Iris pigment epithelial cell (primary cell): ENCODE measurements at regions not wholly inside any gene's neighbourhood (a gene's known extent, or its start where the extent isn't known, plus 50 kb on each side); places are given as distances from the start of the nearest gene placed in this dataset.

Experiments used
- DNase-seq: peaks from one replicate; pipeline ENCODE4 v3.0.0-alpha.2; 2011; ENCODE audit warnings: low read depth

DNA sequence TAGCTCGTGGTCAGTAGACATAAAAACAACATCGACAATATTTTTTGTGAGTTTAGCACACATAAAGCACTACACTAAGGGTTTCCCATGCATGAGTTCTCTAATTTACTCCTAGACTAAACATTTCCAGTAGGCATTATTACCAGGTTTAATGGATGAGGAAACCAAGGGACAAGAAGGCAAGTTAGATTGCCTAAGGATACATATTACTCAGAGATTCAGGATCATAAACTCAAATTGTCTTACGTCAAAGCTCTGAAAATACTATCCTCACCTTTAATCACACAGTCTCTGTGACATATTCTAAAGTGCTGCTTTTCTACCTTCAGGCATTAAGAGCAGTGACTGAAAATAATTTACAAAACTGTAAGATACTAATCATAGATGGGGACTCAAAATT lies 655.3 kb downstream of the SLC16A7 start:
- DNase-seq, result no peak

DNA sequence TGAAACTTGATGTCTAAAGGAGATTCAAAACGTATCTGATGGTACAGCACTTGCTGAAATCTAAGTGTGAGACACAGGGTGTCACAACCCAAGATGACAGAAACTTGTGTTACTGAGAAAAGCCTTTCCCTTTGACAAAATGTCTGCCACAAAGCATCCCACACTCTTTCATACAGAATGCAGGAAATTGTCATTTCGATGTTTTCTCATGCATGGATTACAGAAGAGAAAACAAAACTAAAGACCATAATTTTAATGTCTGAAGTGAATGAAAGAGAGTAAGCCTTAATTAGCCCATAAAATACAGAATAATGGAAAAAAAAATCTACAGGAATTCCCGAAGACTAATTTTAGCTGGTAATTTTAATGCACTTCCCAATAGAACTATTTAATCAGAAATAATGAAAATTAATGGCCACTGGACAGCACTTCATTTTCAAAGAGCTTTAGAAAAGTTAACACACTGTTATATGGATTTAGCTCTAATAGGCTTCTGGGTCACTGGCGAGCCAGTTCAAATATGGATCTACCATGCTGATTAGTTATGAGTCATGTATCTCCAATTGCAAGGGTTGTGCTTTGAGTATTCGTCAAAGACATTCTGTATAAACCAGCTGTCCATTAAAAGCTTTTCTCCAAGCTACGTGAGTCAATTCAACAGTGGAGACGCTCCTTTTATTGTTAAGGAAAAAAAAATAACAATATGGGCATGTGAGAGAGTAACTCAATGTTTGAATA lies 656.7 kb downstream of the SLC16A7 start:
- DNase-seq, result no peak

DNA sequence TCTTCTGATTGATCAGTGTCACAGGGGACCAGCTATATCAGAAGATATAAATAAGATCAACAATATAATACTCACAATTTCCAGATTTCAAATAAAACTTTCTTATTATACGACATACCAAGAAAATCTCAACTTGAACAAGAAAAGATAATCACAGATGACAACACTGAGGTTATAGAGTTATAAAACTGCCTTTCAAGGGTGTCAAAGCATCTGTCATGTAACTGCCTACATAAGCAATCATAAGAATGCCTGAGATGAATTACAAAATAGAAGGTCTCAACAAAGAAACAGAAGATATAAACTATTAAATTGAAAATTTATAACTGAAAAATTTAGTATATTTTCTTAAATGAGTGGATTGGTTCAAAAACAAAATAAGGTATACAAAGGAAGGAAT lies 659.2 kb downstream of the SLC16A7 start:
- DNase-seq, result no peak

DNA sequence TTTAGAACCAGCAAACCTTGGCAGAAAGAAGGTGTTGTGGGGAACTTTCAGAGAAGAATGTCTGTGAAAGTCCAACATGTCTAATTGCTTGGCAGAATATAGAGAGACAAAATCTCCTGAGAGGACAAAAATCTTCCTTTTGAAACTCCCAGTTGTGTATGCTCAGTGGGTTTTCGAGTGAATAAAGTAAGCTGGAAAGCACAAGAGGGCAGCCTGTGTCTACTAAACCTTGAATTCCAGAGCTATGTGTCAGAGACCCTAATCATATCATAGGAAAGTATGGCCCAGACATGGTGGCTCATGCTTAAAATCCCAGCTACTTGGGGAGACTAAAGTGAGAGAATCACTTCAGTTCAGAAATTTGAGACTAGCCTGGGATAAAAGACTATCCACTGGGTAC lies 661.2 kb downstream of the SLC16A7 start:
- peak; percentile 86 for DNase-seq

DNA sequence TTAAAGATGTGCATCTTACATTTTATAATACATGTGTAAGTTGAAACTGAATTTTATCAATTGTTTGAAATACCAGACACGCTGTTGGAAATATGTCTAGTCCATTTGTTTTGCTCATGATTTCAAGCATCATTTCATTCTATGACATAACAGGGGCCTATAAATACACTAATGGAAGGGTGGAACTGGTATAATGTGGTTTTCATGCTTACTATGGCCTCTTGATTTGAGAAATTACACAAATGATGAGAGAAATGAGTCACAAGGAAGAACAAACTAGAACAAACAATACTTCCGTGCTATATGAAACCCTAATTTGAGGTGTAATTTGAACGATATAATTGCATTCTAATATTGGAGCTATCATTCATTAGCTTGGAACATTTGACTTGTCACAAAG lies 663.4 kb downstream of the SLC16A7 start:
- no peak for DNase-seq

DNA sequence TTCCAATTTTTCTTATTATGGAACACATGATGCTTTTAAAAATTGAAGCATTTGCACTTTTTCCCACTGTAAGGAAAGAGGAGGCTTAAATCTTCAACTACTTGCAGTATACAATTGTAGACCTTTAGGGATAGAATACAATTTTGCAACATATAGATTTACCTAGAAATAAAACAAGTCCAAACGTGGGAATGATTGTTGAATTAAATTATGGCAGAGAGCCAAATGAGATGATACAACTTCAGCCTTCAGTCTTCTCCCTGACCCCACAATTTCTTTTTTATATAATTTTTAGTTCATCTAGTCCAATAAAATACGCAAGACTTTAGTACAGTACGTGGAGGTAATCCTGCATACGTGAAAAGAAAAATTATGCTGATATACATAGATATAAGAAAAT lies 666.5 kb downstream of the SLC16A7 start:
- DNase-seq, result no peak

DNA sequence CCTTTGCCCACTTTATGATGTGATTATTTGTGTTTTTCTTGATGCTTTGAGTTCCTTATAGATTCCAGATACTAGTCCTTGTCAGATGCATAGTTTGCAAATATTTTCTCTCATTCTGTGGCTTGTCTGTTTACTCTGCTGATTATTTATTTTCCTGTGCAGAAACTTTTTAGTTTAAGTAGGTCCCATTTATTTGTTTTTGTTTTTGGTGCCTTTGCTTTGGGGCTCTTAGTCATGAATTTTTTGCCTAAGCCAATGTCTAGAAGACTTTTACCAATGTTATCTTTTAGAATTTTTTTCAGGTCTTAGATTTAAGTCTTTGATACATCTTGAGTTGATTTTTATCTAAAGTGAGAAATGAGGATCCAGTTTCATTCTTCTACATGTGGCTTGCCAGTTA lies 667.3 kb downstream of the SLC16A7 start:
- DNase-seq, result peak; percentile 66

DNA sequence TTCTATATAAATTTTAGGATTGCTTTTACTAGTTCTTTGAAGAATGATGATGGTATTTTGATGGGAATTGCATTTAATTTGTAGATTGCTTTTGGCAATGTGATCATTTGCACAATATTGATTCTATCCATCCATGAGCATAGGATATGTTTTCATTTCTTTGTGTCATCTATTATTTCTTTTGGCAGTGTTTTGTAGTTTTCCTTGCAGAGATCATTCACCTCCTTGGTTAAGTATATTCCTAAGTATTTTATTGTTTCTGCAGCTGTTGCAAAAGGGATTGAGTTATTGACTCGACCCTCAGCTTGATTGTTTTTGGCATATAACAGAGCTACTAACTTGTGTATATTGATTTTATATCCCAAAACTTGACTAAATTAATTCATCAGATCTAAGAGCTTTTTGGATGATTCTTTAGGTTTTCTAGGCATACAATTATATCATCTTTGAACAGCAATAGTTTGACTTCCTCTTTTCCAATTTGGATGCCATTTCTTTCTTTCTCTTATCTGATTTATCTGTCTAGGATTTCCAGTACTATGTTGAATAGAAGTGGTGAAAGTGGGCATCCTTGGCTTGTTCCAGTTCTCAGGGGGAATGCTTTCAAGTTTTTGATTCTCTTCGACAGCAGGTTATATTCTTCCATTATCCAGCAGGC lies 668.1 kb downstream of the SLC16A7 start:
- DNase-seq, result no peak

DNA sequence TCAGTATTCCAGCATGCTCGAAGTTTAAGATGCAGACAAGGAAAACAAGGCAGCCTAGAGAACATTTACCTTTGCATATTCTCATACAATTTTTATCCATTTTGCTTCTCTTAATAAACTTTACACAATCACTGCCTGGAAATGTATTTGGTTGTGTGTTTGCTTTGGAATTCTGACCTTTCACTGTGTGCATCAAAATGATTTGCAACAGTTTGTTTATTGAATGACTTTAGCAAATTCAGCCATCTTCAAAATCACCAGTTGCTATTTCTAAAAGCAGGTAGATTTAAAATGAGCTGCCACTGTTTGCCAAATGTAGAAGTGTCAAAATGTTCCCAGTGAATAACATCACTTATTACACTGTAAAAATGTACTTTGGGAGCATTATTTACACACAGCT lies 669.9 kb downstream of the SLC16A7 start:
- no peak for DNase-seq

DNA sequence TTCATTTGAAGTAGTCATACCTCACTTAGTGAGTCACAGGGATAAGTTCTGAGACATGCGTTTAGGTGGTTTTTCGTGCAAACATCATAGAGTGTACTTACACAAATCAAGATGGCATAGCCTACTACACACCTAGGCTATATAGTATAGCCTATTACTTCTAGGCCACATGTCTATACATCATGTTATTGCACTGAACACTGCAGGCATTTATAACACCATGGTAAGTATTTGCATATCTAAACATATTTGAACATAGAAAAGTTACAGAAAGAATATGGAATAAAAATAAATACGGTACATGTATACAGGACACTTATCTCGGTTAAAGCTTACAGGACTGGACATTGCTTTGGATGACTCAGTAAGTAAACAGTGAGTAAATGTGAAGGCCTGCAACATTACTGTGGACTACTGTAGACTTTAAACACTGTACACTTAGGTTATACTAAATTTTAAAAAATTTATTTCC lies 670.6 kb downstream of the SLC16A7 start:
- DNase-seq, result peak; percentile 91

DNA sequence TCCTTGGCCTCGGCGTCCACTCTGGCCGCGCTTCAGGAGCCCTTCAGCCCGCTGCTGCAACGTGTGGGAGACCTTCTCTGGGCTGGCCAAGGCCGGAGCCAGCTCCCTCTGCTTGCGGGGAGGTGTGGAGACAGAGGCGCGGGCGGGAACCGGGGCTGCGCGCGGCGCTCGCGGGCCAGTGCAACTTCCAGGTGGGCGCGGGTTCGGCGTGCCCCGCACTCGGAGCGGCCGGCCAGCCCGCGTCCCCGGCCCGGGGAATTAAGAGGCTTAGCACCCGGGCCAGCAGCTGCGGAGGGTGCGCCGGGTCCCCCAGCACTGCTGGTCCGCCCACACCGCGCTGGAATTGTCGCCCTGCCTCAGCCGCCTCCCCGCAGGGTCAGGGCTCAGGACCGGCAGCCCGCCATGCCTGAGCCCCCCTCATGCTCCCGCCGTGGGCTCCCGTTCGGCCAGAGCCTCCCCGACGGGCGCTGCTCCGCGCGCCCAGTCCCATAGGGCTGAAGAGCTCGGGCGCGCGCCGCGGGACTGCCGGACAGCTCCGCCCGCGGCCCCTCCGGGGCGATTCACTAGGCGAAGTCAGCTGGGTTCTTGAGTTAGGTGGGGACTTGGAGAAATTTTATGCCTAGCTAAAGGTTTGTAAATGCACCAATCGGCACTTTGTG lies 673.9 kb downstream of the SLC16A7 start:
- DNase-seq, result no peak

DNA sequence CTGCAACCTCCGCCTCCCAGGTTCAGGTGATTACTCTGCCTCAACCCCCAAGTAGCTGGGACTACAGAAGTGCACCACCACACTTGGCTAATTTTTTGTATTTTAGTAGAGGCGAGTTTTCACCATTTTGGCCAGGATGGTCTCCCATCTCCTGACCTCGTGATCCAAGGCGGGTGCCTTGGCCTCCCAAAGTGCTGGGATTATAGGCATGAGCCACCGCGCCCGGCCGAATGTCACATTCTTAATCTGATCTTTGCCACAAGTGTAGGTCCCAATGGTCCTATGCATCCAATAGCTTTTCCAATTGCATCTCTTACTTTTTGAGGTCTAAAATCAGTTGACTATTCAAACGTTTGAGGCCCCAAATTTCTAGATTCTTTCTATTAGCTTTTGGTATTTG lies 676.0 kb downstream of the SLC16A7 start:
- no peak for DNase-seq

DNA sequence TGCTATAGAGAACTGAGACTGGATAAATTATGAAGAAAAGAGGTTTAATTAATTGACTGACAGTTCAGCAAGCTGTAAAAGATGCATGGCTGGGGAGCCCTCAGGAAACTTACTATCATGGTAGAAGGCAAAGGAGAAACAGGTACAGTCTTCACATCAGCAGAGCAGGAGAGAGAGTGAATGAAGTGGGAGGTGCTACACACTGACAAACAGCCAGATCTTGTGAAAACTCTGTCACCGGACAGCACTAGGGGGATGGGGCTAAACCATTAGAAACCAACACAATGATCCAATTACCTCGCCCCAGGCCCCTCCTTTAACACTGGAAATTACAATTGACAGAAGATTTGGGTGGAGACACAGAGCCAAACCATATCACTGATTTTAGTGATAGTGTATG lies 682.4 kb downstream of the SLC16A7 start:
- no peak for DNase-seq

DNA sequence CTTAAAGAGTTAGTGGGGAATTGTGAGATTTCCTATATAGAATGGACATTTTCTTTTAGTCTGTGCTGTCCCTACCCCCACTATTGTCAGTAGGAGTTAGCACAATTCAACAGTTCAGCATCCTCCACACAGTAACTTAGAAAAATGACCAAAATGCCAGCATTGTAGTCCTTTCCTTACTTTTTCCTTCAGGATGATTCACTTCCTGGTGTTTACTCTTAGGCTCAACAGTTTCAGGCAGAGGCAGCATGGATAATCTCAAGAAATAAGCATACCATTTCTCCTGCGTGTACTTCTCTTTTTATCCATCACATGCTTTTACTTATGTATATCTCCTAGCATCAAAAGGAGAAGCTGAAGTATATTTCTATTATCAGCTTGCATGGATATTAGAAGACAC lies 683.4 kb downstream of the SLC16A7 start:
- DNase-seq, result peak; percentile 56

DNA sequence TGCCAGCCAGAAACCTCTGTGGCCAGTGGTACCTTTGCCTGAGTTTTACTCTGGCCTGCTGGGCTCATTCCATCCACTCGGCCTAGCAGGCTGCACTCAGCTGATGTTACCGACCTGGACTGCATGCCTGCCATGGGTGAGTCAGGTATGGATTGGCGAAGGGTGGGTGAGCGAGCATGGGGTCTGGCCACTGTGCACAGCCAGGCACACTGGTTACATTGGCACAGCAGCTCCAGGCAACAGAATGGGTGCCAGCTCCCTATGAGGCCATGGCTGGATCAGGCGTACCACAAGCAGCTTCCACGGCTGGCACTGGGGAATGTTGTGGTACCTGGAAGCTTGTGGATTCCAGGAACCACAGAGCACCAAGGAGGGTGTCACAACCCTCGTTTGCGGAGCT lies 685.7 kb downstream of the SLC16A7 start:
- DNase-seq, result no peak

DNA sequence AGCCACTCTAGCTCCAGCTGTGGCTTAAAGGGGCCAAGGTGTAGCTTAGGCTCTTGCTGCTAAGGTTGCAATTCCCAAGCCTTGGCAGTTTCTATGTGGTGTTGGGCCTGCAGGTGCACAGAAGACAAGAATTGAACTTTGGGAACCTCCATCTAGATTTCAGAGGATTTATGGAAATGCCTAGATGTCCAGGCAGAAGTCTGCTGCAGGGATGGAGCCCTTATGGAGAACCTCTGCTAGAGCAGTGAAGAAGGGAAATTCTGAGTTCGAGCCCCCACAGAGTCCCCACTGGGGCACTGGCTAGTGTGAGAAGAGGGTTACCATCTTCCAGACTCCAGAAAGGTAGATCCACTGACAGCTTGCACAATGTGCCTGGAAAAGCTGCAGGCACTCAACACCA lies 694.7 kb downstream of the SLC16A7 start:
- DNase-seq, result no peak

DNA sequence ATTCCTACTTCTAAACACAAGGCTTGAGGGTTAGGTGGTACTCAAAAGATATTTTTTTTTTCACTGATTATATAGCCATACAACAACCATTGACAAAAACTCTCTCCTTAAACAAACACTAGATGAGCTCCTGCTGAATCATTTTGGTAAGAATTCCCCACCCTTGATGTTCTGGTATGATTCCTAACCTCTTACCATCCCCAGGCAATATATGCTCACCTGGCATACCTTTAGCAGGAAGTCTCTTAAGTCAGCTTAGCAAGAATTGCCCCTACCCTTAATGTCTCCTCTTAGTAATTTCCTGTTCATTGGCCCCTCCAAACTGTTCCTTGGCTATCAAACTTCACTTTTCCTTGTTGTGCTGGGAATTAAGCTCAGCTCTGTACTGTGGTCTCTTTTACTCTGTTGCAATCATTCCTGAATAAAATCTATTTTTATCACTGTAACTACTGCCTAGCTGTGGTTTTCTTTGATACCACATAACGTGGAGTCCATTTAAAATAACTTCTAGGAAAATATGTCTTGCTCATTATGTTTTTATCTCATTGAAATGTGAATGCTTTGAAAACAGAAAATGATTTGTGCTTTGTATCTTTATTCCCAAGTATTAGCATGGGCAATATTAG lies 712.6 kb downstream of the SLC16A7 start:
- peak; percentile 46 for DNase-seq

DNA sequence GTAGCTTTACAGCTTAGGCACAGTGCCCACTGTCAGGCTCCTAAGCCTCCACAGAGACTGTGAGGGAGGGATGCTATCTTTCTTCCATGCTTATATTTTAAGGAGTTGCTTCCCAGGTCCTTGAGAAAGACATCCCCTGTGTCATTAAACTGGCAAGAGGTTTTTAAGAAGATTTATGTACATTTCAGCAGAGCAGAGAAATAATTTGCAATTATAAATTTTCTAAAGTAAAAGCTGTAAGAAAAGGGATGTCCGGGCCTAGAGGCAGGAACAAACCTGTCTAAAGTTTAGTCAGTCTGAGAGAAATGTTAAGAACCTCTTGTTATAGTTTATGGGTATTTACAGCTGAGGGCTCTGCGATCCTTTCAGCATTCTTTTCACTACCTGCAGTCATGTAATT lies 716.1 kb downstream of the SLC16A7 start:
- no peak for DNase-seq

DNA sequence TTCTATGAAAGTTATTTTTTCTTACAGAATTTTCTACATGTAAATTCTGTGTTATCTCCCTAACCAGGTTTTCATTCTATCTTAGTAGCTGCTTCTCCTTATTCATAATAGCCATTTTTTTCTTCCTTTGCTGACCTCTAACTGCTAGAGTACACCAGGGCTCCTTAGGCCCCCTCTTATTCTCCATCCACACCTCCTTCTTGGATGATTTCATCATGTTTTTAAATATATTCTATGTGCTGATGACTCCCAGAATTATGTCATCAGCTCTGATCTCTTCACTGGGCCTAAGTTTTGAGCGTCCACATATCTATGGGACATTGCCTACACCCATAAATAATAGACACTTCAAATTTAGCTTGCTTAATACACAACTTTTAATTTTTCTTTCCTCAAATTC lies 721.5 kb downstream of the SLC16A7 start:
- DNase-seq, result no peak

DNA sequence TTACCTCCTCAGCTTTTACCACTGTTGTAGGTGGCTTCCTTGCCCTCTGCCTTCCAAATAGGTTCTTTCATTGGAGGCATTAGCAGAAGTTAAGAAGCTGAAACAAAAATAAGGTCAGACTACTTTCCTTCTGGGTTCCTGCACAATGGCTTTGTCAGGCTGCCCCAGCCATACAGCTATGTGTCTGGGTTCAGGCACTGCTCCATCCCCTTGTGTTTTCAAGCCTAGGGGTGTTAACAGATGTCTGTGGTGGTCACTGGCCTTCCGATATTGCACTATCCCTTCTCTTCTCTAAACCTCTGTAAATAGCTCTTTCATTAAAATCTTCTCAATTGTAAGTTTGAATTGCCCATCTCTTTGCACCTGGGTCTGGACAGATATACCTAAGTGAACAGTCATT lies 728.9 kb downstream of the SLC16A7 start:
- DNase-seq, result no peak

DNA sequence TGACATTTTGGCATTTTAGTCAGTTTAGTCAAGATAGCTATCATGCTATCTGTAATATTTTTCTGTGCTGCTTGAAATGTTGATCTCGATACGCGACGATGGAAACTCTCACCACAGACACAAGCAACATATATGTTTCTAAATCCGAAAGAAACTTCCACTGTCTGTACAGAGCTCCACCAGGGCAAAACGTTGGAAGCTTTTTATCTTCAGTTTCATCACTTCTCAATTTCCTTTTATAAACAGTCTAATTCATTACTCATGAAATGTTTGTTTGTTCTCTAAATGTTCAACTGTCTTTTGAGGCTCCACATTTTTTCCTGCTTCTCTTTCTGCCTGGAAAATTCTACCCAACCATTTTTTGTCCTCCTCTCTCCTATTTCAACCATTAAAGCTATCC lies 737.6 kb downstream of the SLC16A7 start:
- DNase-seq, result peak; percentile 69

DNA sequence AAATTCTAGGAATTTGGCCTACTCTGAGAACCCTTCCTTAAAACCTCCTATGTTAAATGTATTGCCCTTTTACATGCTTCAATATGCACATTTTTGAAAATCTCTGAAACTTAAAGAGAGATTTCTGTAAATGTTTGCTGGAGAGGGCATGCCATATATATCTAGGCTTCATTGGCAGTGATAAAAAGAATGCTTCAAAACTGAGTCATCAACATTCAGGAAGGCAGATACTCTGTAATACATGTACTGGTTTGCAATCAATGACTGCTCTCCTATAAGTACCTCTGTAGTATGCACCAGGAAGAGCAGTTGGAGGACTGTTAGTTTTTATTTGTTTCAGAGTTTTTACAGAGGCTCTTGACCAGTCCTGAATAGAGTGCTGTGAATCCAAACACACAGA lies 739.9 kb downstream of the SLC16A7 start:
- peak; percentile 77 for DNase-seq
